Tibial artery (tissue), 4 donors: ENCODE measurements at regions not wholly inside any gene's neighbourhood (a gene's known extent, or its start where the extent isn't known, plus 50 kb on each side); places are given as distances from the start of the nearest gene placed in this dataset.

Source experiments
- DNase-seq, 2 donors: peaks; one replicate each; pipeline ENCODE4 v3.0.0-alpha.2; 2019
- H3K27ac ChIP-seq, 2 donors: fragments of 200-600 bp; sonication (generic) in 1 of 2; 1 replicate in 1 of 2; 2 replicates in 1 of 2; pipeline ENCODE4 v1.5.1; 2018 to 2019; ENCODE audit warnings: mild to moderate bottlenecking in 1 of 2
- H3K27me3 ChIP-seq, 2 donors: fragments of 200-600 bp; sonication (generic) in 1 of 2; one replicate each; pipeline versions ENCODE4 v1.5.1 to v1.6.0; 2016 to 2019
- H3K36me3 ChIP-seq, 3 donors: fragments of 200-600 bp; sonication (generic) in 2 of 3; one replicate each; pipeline ENCODE4 v1.5.1; 2016 to 2019; ENCODE audit warnings: mild to moderate bottlenecking in 2 of 3
- H3K4me1 ChIP-seq, 4 donors: fragments of 200-600 bp; sonication (generic) in 2 of 4; 1 replicate in 3 of 4; 2 replicates in 1 of 4; pipeline ENCODE4 v1.5.1; 2016 to 2019
- H3K4me3 ChIP-seq, 2 donors: fragments of 200-600 bp; sonication (generic) in 1 of 2; 1 replicate in 1 of 2; 2 replicates in 1 of 2; pipeline ENCODE4 v1.5.1; 2018 to 2019; ENCODE audit warnings: mild to moderate bottlenecking in 2 of 2
- H3K9me3 ChIP-seq, 3 donors: fragments of 200-600 bp; sonication (generic) in 1 of 3; one replicate each; pipeline ENCODE4 v1.5.1; 2016 to 2019
- intact Hi-C: fragments of 100-400 bp; cut with DNase I; formaldehyde crosslinking; loops from one replicate; pipeline ENCODE4 v1.15.0; 2023; ENCODE audit warnings: low total_unique reads
- TF ChIP-seq, protein P1 (sequence below), 2 experiments: fragments of 200-600 bp in 1 of 2; fragments of 450-650 bp in 1 of 2; IDR thresholded peaks; one replicate each; pipeline ENCODE4 v1.5.1; 2017 to 2019; ENCODE audit warnings: antibody characterized with exemption in 2 of 2, mild to moderate bottlenecking in 1 of 2, moderate library complexity in 1 of 2

GRCh38 chr2:236685361-236685760 lies 115.7 kb downstream of the ACKR3 start:
- H3K36me3 ChIP-seq: no peaks in the 10 kb centered on the region
- H3K9me3 ChIP-seq: no peaks in the 10 kb centered on the region
- H3K27me3 ChIP-seq: no peaks in the 10 kb centered on the region
- intact Hi-C loops: no loop called here
- H3K27ac ChIP-seq: no peak overlapping the region
- H3K4me3 ChIP-seq: no peak overlapping the region
- TF ChIP-seq, protein P1, sequence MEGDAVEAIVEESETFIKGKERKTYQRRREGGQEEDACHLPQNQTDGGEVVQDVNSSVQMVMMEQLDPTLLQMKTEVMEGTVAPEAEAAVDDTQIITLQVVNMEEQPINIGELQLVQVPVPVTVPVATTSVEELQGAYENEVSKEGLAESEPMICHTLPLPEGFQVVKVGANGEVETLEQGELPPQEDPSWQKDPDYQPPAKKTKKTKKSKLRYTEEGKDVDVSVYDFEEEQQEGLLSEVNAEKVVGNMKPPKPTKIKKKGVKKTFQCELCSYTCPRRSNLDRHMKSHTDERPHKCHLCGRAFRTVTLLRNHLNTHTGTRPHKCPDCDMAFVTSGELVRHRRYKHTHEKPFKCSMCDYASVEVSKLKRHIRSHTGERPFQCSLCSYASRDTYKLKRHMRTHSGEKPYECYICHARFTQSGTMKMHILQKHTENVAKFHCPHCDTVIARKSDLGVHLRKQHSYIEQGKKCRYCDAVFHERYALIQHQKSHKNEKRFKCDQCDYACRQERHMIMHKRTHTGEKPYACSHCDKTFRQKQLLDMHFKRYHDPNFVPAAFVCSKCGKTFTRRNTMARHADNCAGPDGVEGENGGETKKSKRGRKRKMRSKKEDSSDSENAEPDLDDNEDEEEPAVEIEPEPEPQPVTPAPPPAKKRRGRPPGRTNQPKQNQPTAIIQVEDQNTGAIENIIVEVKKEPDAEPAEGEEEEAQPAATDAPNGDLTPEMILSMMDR (IDR thresholded peaks at IDR 0.05): no peak
- DNase-seq: peak in 1 of 2 donors; percentile 4
- H3K4me1 ChIP-seq: peaks cover 11 to 33% (median 27%) of the 10 kb centered on the region in 4 donors

- peaks cover 11 to 39% (median 31%) of the 10 kb centered on the region in 4 donors for H3K4me1 ChIP-seq
- intact Hi-C loops: no loop called here
- H3K27me3 ChIP-seq: no peaks in the 10 kb centered on the region
- H3K36me3 ChIP-seq: no peaks in the 10 kb centered on the region
- TF ChIP-seq, protein P1 (IDR thresholded peaks at IDR 0.05): no peak
- H3K4me3 ChIP-seq: no peak overlapping the region
- peak; percentile 9 to 59 for DNase-seq
- no peaks in the 10 kb centered on the region for H3K9me3 ChIP-seq
- H3K27ac ChIP-seq: no peak overlapping the region
Measured at GRCh38 chr2:236685979-236686520, 116.4 kb downstream of the ACKR3 start.

DNA sequence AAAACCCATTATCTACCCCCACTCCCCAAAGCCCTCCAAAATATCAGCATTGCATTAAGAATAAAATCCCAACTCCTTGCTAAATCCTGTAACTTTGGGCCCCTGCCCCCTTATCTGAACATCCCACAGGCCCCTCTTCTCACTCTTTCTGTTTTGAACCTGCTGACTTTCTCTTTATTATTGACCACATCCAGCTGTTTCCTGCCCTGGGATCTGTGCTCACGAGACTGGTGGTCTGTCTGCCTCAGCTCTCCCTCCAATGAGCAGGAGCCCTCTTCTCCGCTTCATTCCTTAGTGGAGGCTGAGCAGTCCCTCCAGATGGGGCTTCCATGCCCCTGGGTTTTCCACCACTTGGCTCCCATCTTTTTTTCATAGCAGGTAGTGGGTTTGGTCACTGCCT lies 116.9 kb downstream of the ACKR3 start:
- intact Hi-C loops: no loop called here
- Histone ChIP-seq H3K27ac (no peak overlapping the region), H3K36me3 (no peaks in the 10 kb centered on the region), H3K27me3 (no peaks in the 10 kb centered on the region), H3K4me1 (peaks cover 11 to 39% (median 31%) of the 10 kb centered on the region in 4 donors), H3K9me3 (no peaks in the 10 kb centered on the region), H3K4me3 (no peak overlapping the region)
- TF ChIP-seq, protein P1 (IDR thresholded peaks at IDR 0.05): no peak
- DNase-seq: peak in 1 of 2 donors; percentile 10

GRCh38 chr2:236687296-236687965 lies 117.8 kb downstream of the ACKR3 start:
- H3K27ac ChIP-seq: peak overlapping the region; percentile 18 to 38
- DNase-seq: peak; percentile 7 to 73
- intact Hi-C loops: no loop called here
- TF ChIP-seq, protein P1 (IDR thresholded peaks at IDR 0.05): no peak
- H3K27me3 ChIP-seq: no peaks in the 10 kb centered on the region
- no peaks in the 10 kb centered on the region for H3K36me3 ChIP-seq
- H3K4me3 ChIP-seq: no peak overlapping the region
- H3K9me3 ChIP-seq: no peaks in the 10 kb centered on the region
- H3K4me1 ChIP-seq: peaks cover 11 to 44% (median 31%) of the 10 kb centered on the region in 4 donors

GRCh38 chr2:236688157-236688556 lies 118.5 kb downstream of the ACKR3 start:
- DNase-seq: peak; percentile 9 to 60
- Histone ChIP-seq H3K4me3 (no peak overlapping the region), H3K36me3 (no peaks in the 10 kb centered on the region), H3K27me3 (no peaks in the 10 kb centered on the region), H3K27ac (peak overlapping the region; percentile 18 to 38), H3K9me3 (no peaks in the 10 kb centered on the region), H3K4me1 (peaks cover 11 to 44% (median 31%) of the 10 kb centered on the region in 4 donors)
- intact Hi-C loops: no loop called here
- TF ChIP-seq, protein P1 (IDR thresholded peaks at IDR 0.05): no peak
